ENCODE measurements at regions not wholly inside any gene's neighbourhood (a gene's known extent, or its start where the extent isn't known, plus 50 kb on each side); places are given as distances from the start of the nearest gene placed in this dataset.

- TF ChIP-seq, protein P1, sequence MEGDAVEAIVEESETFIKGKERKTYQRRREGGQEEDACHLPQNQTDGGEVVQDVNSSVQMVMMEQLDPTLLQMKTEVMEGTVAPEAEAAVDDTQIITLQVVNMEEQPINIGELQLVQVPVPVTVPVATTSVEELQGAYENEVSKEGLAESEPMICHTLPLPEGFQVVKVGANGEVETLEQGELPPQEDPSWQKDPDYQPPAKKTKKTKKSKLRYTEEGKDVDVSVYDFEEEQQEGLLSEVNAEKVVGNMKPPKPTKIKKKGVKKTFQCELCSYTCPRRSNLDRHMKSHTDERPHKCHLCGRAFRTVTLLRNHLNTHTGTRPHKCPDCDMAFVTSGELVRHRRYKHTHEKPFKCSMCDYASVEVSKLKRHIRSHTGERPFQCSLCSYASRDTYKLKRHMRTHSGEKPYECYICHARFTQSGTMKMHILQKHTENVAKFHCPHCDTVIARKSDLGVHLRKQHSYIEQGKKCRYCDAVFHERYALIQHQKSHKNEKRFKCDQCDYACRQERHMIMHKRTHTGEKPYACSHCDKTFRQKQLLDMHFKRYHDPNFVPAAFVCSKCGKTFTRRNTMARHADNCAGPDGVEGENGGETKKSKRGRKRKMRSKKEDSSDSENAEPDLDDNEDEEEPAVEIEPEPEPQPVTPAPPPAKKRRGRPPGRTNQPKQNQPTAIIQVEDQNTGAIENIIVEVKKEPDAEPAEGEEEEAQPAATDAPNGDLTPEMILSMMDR (conservative IDR thresholded peaks at IDR 0.05): no peak
- TF ChIP-seq ZFX (IDR thresholded peaks at IDR 0.05): no peak
- no peak overlapping the region for H3K27ac ChIP-seq
Observed at GRCh38 chr5:33046091-33046490, 335.0 kb downstream of the NPR3 start.

DNA sequence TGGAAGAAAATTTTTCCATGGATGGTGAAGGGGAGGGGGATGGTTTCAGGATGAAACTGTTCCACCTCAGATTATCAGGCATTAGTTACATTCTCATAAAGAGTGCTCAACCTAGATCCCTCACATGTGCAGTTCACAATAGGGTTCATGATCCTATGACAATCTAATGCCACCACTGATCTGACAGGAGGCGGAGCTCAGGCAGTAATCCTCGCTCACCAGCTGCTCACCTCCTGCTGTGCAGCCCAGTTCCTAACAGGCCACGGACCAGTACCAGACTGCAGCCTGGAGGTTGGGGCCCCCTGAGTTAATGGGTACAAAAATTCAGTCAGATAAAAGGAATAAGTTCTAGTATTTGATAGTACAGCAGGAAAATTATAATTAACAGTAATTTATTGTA is 337.2 kb downstream of the NPR3 start:
- TF ChIP-seq ZFX (IDR thresholded peaks at IDR 0.05): no peak
- TF ChIP-seq, protein P1 (conservative IDR thresholded peaks at IDR 0.05): no peak
- no peak overlapping the region for H3K27ac ChIP-seq

- H3K27ac ChIP-seq: no peak overlapping the region
Observed at GRCh38 chr5:33049298-33049697, 338.2 kb downstream of the NPR3 start.

GRCh38 chr5:33049842-33050241 is 338.7 kb downstream of the NPR3 start:
- H3K27ac ChIP-seq: no peak overlapping the region
- TF ChIP-seq, protein P1 (conservative IDR thresholded peaks at IDR 0.05): no peak
- no peak for TF ChIP-seq ZFX (IDR thresholded peaks at IDR 0.05)

More at GRCh38 chr5:33049298-33049697, 338.2 kb downstream of the NPR3 start:
- TF ChIP-seq ZFX (IDR thresholded peaks at IDR 0.05): no peak
- TF ChIP-seq, protein P1 (conservative IDR thresholded peaks at IDR 0.05): no peak

DNA sequence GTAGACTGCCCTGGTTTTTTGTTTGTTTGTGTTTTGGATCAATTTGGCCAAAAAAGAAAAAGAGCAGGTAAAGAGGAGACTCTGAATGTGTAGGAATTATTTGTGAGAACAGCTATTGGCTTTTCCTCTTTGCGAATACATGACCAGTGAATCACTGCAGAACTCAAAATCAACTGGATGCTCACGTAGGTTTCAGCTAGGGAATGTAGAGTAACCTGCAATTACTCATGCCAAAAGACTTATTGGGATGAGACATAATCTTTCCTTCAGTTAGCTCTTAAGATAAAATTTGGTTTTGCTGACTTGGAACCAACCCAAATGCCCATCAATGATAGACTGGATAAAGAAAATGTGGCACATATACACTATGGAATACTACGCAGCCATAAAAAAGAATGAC is 348.0 kb downstream of the NPR3 start:
- no peak overlapping the region for H3K27ac ChIP-seq
- TF ChIP-seq, protein P1 (conservative IDR thresholded peaks at IDR 0.05): no peak
- TF ChIP-seq ZFX (IDR thresholded peaks at IDR 0.05): no peak

DNA sequence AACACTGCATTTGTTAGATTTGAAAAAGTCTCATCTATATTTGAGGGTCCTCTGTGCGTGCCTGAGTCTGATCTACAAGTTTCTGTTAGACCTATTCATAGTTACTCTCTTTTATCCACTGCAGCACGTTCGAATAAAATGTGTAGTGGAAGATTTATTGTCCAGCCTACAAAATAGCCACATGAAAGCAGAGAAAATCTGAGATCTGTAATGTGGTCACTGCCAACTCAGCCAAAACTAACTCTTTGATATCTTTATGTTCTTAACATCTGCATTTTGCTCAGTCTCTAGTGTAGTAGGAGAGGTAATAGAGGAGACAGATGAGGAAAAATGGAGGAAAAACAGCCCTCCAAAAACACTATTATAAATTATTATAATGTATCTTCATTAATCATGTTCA is 354.0 kb downstream of the NPR3 start:
- TF ChIP-seq ZFX (IDR thresholded peaks at IDR 0.05): no peak
- TF ChIP-seq, protein P1 (conservative IDR thresholded peaks at IDR 0.05): no peak

GRCh38 chr5:33067291-33067690 is 356.2 kb downstream of the NPR3 start:
- TF ChIP-seq ZFX (IDR thresholded peaks at IDR 0.05): no peak
- TF ChIP-seq, protein P1 (conservative IDR thresholded peaks at IDR 0.05): no peak
- H3K27ac ChIP-seq: no peak overlapping the region

More for the DNA sequence above, 354.0 kb downstream of the NPR3 start:
- H3K27ac ChIP-seq: no peak overlapping the region
